ENCODE measurements at regions not wholly inside any gene's neighbourhood (a gene's known extent, or its start where the extent isn't known, plus 50 kb on each side); places are given as distances from the start of the nearest gene placed in this dataset.

- DNase-seq (ENCODE audit: low read depth, low spot score) = no peak
Measured at GRCh38 chr5:161235569-161235968, 311.0 kb downstream of the GABRB2 start.

- no peak for DNase-seq (ENCODE audit: low read depth, low spot score)
Measured at GRCh38 chr5:161233553-161233952, 313.0 kb downstream of the GABRB2 start.

- DNase-seq (ENCODE audit: low read depth, low spot score) = no peak
Measured at GRCh38 chr5:161230221-161230620, 316.3 kb downstream of the GABRB2 start.

GRCh38 chr5:161219816-161220215 lies 326.7 kb downstream of the GABRB2 start:
- DNase-seq (ENCODE audit: low read depth, low spot score) = no peak

GRCh38 chr5:161216877-161217276 lies 329.6 kb downstream of the GABRB2 start:
- DNase-seq (ENCODE audit: low read depth, low spot score) = no peak

- no peak for DNase-seq (ENCODE audit: low read depth, low spot score)
Measured at GRCh38 chr5:161212123-161212712, 334.3 kb downstream of the GABRB2 start.

- DNase-seq (ENCODE audit: low read depth, low spot score) = no peak
Measured at GRCh38 chr5:161201558-161201957, 345.0 kb downstream of the GABRB2 start.

- DNase-seq (ENCODE audit: low read depth, low spot score) = peak; percentile 39
Measured at GRCh38 chr5:161190778-161191177, 338.8 kb upstream of the ATP10B start.

GRCh38 chr5:161190086-161190485 lies 338.1 kb upstream of the ATP10B start:
- DNase-seq (ENCODE audit: low read depth, low spot score) = no peak

- no peak for DNase-seq (ENCODE audit: low read depth, low spot score)
Measured at GRCh38 chr5:161189452-161189851, 337.4 kb upstream of the ATP10B start.

- DNase-seq (ENCODE audit: low read depth, low spot score) = no peak
Measured at GRCh38 chr5:161183559-161183958, 331.5 kb upstream of the ATP10B start.

GRCh38 chr5:161176221-161176620 lies 324.2 kb upstream of the ATP10B start:
- no peak for DNase-seq (ENCODE audit: low read depth, low spot score)

- no peak for DNase-seq (ENCODE audit: low read depth, low spot score)
Measured at GRCh38 chr5:161169776-161170175, 317.8 kb upstream of the ATP10B start.

- DNase-seq (ENCODE audit: low read depth, low spot score) = peak; percentile 20
Measured at GRCh38 chr5:161167016-161167767, 315.2 kb upstream of the ATP10B start.

GRCh38 chr5:161165998-161166660 lies 314.1 kb upstream of the ATP10B start:
- DNase-seq (ENCODE audit: low read depth, low spot score) = no peak

GRCh38 chr5:161157925-161158324 lies 305.9 kb upstream of the ATP10B start:
- no peak for DNase-seq (ENCODE audit: low read depth, low spot score)

- no peak for DNase-seq (ENCODE audit: low read depth, low spot score)
Measured at GRCh38 chr5:161155451-161155850, 303.4 kb upstream of the ATP10B start.

- no peak for DNase-seq (ENCODE audit: low read depth, low spot score)
Measured at GRCh38 chr5:161152415-161152940, 300.5 kb upstream of the ATP10B start.

- no peak for DNase-seq (ENCODE audit: low read depth, low spot score)
Measured at GRCh38 chr5:161150441-161150988, 298.5 kb upstream of the ATP10B start.

- DNase-seq (ENCODE audit: low read depth, low spot score) = no peak
Measured at GRCh38 chr5:161149078-161149477, 297.1 kb upstream of the ATP10B start.

GRCh38 chr5:161138751-161139455 lies 286.9 kb upstream of the ATP10B start:
- no peak for DNase-seq (ENCODE audit: low read depth, low spot score)

- no peak for DNase-seq (ENCODE audit: low read depth, low spot score)
Measured at GRCh38 chr5:161134956-161135355, 282.9 kb upstream of the ATP10B start.

Measured in astrocyte of the hippocampus (primary cell).